ENCODE measurements at regions not wholly inside any gene's neighbourhood (a gene's known extent, or its start where the extent isn't known, plus 50 kb on each side); places are given as distances from the start of the nearest gene placed in this dataset.
"Not testable (repeated sequence)": the region's sequence is repeated elsewhere in the genome, so short reads cannot be mapped to it uniquely, and the experiment has no call there.

DNA sequence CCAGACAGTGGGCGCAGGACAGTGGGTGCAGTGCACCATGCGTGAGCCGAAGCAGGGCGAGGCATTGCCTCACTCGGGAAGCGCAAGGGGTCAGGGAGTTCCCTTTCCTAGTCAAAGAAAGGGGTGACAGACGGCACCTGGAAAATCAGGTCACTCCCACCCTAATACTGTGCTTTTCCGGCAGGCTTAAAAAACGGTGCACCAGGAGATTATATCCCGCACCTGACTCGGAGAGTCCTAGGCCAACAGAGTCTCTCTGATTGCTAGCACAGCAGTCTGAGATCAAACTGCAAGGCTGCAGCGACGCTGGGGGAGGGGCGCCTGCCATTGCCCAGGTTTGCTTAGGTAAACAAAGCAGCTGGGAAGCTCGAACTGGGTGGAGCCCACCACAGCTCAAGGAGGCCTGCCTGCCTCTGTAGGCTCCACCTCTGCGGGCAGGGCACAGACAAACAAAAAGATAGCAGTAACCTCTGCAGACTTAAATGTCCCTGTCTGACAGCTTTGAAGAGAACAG is 116.4 kb downstream of the CXCL12 start:
- TF ChIP-seq, protein P1, sequence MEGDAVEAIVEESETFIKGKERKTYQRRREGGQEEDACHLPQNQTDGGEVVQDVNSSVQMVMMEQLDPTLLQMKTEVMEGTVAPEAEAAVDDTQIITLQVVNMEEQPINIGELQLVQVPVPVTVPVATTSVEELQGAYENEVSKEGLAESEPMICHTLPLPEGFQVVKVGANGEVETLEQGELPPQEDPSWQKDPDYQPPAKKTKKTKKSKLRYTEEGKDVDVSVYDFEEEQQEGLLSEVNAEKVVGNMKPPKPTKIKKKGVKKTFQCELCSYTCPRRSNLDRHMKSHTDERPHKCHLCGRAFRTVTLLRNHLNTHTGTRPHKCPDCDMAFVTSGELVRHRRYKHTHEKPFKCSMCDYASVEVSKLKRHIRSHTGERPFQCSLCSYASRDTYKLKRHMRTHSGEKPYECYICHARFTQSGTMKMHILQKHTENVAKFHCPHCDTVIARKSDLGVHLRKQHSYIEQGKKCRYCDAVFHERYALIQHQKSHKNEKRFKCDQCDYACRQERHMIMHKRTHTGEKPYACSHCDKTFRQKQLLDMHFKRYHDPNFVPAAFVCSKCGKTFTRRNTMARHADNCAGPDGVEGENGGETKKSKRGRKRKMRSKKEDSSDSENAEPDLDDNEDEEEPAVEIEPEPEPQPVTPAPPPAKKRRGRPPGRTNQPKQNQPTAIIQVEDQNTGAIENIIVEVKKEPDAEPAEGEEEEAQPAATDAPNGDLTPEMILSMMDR (conservative IDR thresholded peaks at IDR 0.05) = not testable (repeated sequence)
- not testable (repeated sequence) for TF ChIP-seq ZFX (IDR thresholded peaks at IDR 0.05)
